Naive thymus-derived CD8-positive, alpha-beta T cell (primary cell): ENCODE measurements at regions not wholly inside any gene's neighbourhood (a gene's known extent, or its start where the extent isn't known, plus 50 kb on each side); places are given as distances from the start of the nearest gene placed in this dataset.

Source experiments
- ATAC-seq, 2 donors: fragments of 150-1000 bp; cut with Tn5 transposase in 1 of 2; sonication (Bioruptor Pico), chemical (Tn5 transposase) in 1 of 2; 1 replicate in 1 of 2; 2 replicates in 1 of 2; pipeline ENCODE4 v1.10.0; 2021; ENCODE audit warnings: mild to moderate bottlenecking in 2 of 2, moderate library complexity in 2 of 2
- POLR2A ChIA-PET: fragments of 350-600 bp; sonication (Branson Sonifier 250); formaldehyde crosslinking; loops from one replicate; lab custom pipeline; 2021; ENCODE audit warnings: antibody characterized with exemption; lab: Charles Lee
- DNase-seq, 10 donors: peaks; one replicate each; pipeline versions ENCODE4 v3.0.0 to v3.0.0-alpha.2; 2020 to 2022
- H3K27ac Mint-ChIP-seq, 10 donors: one replicate each; pipeline ENCODE4 v1.8.0; 2020 to 2022; ENCODE audit warnings: mild to moderate bottlenecking in 10 of 10, mixed read lengths in 10 of 10, moderate library complexity in 4 of 10, inconsistent platforms in 1 of 10
- H3K27me3 Mint-ChIP-seq, 5 donors: one replicate each; pipeline ENCODE4 v1.8.0; 2021 to 2022; ENCODE audit warnings: mixed read lengths in 5 of 5
- H3K36me3 Mint-ChIP-seq, 3 donors: one replicate each; pipeline ENCODE4 v1.8.0; 2020 to 2022; ENCODE audit warnings: mixed read lengths in 3 of 3, mild to moderate bottlenecking in 2 of 3, inconsistent platforms in 1 of 3
- H3K4me1 Mint-ChIP-seq, 4 donors: one replicate each; pipeline ENCODE4 v1.8.0; 2021 to 2022; ENCODE audit warnings: mixed read lengths in 4 of 4
- H3K4me3 Mint-ChIP-seq, 10 donors: one replicate each; pipeline ENCODE4 v1.8.0; 2020 to 2022; ENCODE audit warnings: mild to moderate bottlenecking in 10 of 10, mixed read lengths in 10 of 10, moderate library complexity in 6 of 10, inconsistent platforms in 1 of 10
- H3K9me3 Mint-ChIP-seq, 9 donors: one replicate each; pipeline ENCODE4 v1.8.0; 2020 to 2022; ENCODE audit warnings: mixed read lengths in 9 of 9, mild to moderate bottlenecking in 3 of 9, inconsistent platforms in 1 of 9, moderate library complexity in 1 of 9

DNA sequence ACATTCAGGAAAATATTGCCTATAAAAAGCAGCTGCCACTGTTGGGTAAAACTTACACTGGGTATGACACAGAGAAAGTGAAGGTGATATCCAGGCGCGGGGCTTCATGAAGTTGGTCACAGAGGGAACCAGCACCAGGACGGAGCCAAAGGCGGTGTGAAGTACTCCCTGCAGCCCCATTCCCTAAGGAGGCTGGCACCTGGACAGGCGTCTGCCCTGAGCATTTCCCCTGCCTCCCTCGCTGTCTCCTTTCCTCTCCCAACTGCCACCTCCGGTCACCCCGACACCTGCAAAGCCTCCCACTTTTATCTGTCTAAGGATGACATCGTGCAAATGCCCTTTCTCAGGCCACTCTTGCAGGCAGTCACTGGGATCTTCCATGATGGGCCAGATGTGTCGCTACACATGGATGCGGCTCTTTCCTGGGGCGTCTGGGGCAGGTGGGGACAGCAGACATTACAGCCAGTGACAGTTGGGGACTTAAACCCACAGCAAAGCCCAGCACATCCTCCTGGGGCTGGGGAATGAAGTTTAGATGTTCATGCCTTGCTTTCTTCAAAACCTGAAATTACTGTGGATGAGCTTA is 367.7 kb upstream of the IRX4 start:
- H3K4me3 Mint-ChIP-seq: no peak overlapping the region
- no peaks in the 10 kb centered on the region for H3K36me3 Mint-ChIP-seq
- peaks cover 0 to 5% (median 2%) of the 10 kb centered on the region in 4 donors for H3K4me1 Mint-ChIP-seq
- H3K27ac Mint-ChIP-seq: no peak overlapping the region
- peaks cover 0 to 19% (median 3%) of the 10 kb centered on the region in 5 donors for H3K27me3 Mint-ChIP-seq
- H3K9me3 Mint-ChIP-seq: peaks cover 0 to 18% (median 2%) of the 10 kb centered on the region in 9 donors
- ATAC-seq (no peak), DNase-seq (no peak)
- POLR2A ChIA-PET: no interaction called here

DNA sequence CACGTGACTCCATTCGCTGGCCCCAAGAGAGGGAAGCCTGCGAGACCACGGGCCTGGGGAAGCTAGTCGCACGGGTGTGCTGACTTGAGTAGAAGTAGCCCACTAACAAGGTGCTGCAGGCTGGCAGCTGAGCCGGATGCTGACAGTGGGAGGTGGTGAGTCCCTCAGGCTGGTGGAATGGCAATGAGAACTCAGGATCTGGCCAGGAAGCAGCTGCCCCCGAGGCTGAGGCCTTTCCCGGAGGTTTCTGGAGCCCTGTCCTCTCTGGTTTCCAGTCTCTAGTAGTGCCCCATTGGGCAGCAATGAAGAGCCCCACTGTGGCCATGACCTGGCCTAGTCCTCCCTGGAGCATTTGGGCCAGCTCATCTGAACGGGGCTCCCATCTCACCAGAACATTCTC is 366.7 kb upstream of the IRX4 start:
- Mint-ChIP-seq H3K27ac (no peak overlapping the region), H3K4me3 (no peak overlapping the region), H3K27me3 (peaks cover 0 to 24% (median 4%) of the 10 kb centered on the region in 5 donors), H3K9me3 (peaks cover 0 to 18% (median 2%) of the 10 kb centered on the region in 9 donors), H3K4me1 (peaks cover 0 to 3% (median under 1%) of the 10 kb centered on the region in 4 donors), H3K36me3 (no peaks in the 10 kb centered on the region)
- DNase-seq (no peak), ATAC-seq (no peak)
- POLR2A ChIA-PET: no interaction called here

DNA sequence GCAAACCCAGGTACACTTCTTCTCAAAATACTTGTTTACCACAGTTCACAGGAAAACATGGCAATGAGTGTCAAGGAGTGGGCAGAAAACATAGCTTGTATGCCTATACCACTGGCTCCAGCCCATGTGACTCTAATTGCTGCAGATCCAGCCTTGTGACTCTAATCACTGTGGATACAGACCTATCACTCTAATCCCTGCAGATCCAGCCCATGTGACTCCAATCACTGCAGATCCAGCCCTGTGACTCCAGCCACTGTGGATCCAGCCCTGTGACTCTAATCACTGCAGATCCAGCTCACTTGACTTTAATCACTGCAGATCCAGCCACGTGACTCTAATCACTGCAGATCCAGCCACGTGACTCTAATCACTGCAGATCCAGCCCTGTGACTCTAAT is 366.3 kb upstream of the IRX4 start:
- Mint-ChIP-seq H3K4me1 (no peaks in the 10 kb centered on the region), H3K27me3 (peaks cover 3 to 28% (median 4%) of the 10 kb centered on the region in 5 donors), H3K4me3 (no peak overlapping the region), H3K9me3 (peaks cover 0 to 18% (median 2%) of the 10 kb centered on the region in 9 donors), H3K27ac (no peak overlapping the region), H3K36me3 (no peaks in the 10 kb centered on the region)
- ATAC-seq (no peak), DNase-seq (no peak)
- POLR2A ChIA-PET: no interaction called here

DNA sequence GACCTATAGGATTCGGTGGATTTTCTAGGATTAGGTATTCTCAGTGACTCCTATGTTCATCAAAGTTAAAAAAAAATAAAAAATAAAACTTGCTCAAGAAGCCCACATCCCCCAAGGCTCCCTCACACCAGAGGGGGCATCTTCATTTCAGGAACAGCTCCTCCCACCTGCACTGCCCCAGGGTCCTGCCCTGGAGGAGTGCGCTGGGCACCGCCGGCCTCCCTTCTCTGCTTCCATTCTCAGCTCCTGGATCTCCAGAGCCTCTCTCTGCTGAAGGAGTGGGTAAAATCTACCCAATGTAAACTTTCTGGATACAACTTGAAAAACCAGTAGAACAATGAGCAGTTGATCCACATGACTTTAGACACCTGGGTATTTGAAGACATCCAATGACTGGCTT is 359.8 kb upstream of the IRX4 start:
- POLR2A ChIA-PET: no interaction called here
- no peaks in the 10 kb centered on the region for H3K4me1 Mint-ChIP-seq
- no peak for ATAC-seq
- H3K36me3 Mint-ChIP-seq: no peaks in the 10 kb centered on the region
- DNase-seq: no peak
- peaks cover 0 to 12% (median 2%) of the 10 kb centered on the region in 9 donors for H3K9me3 Mint-ChIP-seq
- no peak overlapping the region for H3K4me3 Mint-ChIP-seq
- peaks cover 4 to 17% (median 6%) of the 10 kb centered on the region in 5 donors for H3K27me3 Mint-ChIP-seq
- H3K27ac Mint-ChIP-seq: no peak overlapping the region

DNA sequence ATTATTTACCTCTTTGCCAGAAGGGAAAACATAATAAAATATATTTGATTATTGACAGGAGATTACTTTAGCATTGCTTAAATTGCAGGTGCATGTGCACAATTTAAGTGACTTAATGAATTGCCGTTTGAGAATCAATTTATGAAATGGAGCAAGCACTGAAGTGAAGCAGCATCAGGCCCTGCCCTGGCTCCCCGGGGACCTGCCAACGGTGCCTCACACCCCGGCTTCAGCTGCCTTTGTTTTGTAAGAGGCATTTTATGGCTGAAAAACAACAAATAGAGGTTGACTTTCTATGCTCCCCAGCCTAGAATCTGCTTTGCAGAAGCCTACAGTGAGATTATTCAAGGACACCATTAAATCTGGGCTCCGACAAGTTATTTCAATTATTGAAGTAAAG is 359.1 kb upstream of the IRX4 start:
- H3K4me1 Mint-ChIP-seq: no peaks in the 10 kb centered on the region
- H3K4me3 Mint-ChIP-seq: no peak overlapping the region
- no peak for ATAC-seq
- H3K36me3 Mint-ChIP-seq: peaks cover 0 to 4% (median 0%) of the 10 kb centered on the region in 3 donors
- peaks cover 6 to 17% (median 8%) of the 10 kb centered on the region in 5 donors for H3K27me3 Mint-ChIP-seq
- H3K9me3 Mint-ChIP-seq: peaks cover 0 to 12% (median 6%) of the 10 kb centered on the region in 9 donors
- H3K27ac Mint-ChIP-seq: no peak overlapping the region
- POLR2A ChIA-PET: no interaction called here
- no peak for DNase-seq

DNA sequence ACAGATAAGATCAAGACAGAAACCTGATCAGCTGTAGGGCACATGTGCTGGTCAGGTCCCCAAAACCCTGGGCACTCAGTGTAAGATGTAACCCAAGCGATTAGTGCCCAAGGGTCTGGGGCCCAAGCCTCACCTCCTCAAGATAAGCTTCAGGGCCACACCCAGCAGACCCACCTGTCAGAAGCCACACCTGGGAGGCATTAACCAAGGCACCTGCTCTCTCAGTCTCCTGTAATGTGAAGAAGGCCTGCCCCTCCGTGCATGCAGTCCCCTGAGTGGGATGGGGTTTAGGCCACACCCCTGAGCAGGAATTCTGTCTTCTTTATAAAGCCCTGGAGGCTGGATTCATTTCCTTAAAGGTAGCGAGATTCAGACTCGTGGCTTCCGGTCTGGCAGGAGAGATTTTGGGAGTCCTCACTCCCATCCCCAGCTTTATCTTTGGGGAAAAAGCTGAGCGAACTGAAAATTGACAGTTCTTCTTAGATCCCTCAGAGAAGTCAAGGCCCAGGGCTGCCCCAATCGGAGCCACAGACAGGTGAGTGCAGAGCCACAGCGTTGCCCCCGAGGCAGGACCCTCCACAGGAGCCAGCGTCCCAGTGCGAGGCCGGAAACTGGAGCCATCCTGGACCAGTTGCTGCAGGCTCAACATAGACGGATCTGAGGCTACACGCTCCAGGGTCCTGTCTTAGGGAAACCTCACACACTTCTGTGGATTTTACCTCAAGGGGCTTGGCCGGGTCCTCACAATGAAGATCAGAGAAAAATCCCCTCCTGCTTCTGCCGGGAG is 357.6 kb upstream of the IRX4 start:
- Mint-ChIP-seq H3K36me3 (peaks cover 0 to 17% (median 0%) of the 10 kb centered on the region in 3 donors), H3K27ac (no peak overlapping the region), H3K27me3 (peaks cover 8 to 25% (median 11%) of the 10 kb centered on the region in 5 donors), H3K4me3 (no peak overlapping the region), H3K9me3 (peaks cover 0 to 24% (median 14%) of the 10 kb centered on the region in 9 donors), H3K4me1 (no peaks in the 10 kb centered on the region)
- no peak for ATAC-seq
- DNase-seq: no peak
- POLR2A ChIA-PET: no interaction called here

DNA sequence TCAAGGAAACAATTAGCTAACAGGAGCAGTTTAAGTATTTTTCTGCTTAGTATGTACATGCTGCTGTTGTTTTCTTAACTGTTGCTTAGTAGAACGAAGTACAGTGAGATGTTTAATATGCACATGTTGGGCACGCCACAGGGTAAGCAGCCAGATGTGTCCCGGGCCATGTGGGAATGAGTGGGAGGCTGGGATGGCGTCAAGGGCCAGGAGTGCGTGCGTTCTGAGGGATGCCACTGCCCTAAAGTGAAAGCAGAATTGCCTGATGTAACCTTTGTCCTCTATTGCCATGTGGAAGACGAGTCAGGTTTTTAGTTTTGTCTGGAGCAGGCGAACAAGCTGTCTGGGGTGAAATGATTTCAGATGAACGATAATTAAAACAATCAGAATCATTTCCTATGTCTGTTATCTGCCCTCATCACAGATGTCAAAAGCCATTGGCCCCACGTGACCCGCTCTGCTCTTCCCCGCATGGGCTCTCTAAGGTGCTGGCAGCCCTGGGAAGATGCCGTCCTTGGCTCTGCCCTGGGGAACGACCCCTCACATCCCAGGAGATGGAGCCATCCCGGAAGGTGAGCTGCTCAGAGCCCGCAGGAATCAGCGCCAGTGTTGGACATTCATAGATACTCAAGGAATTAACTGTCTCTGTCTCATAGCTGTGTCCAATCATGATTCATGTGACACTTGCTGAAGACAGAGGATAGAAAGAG is 356.6 kb upstream of the IRX4 start:
- POLR2A ChIA-PET: no interaction called here
- no peaks in the 10 kb centered on the region for H3K4me1 Mint-ChIP-seq
- no peak for DNase-seq
- peaks cover 7 to 25% (median 11%) of the 10 kb centered on the region in 5 donors for H3K27me3 Mint-ChIP-seq
- no peak overlapping the region for H3K4me3 Mint-ChIP-seq
- no peak for ATAC-seq
- peaks cover 7 to 33% (median 20%) of the 10 kb centered on the region in 9 donors for H3K9me3 Mint-ChIP-seq
- H3K36me3 Mint-ChIP-seq: peaks cover 0 to 26% (median 0%) of the 10 kb centered on the region in 3 donors
- H3K27ac Mint-ChIP-seq: no peak overlapping the region

DNA sequence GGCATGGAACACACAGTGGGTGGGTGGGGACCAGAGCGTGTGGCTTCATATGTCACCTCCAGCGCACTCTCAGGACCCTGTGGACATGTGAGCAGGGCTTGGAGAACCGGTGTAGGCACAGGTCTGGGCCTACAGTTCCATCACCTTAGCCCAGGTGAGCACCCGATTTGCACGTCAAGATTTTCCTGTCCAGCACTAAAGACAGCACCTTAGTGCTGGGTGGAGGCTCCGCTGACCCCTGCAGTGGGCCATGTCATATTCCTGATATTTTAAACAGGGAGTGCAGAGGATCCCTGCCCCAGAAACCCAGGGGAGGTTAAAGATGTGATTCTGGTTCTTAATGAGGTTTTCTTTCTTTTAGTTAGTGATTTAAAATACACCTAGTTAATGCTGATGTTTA is 356.0 kb upstream of the IRX4 start:
- H3K27me3 Mint-ChIP-seq: peaks cover 2 to 27% (median 11%) of the 10 kb centered on the region in 5 donors
- POLR2A ChIA-PET: no interaction called here
- H3K4me3 Mint-ChIP-seq: no peak overlapping the region
- no peaks in the 10 kb centered on the region for H3K4me1 Mint-ChIP-seq
- no peak for ATAC-seq
- peaks cover 0 to 27% (median 4%) of the 10 kb centered on the region in 3 donors for H3K36me3 Mint-ChIP-seq
- H3K27ac Mint-ChIP-seq: no peak overlapping the region
- H3K9me3 Mint-ChIP-seq: peaks cover 11 to 39% (median 24%) of the 10 kb centered on the region in 9 donors
- DNase-seq: no peak

DNA sequence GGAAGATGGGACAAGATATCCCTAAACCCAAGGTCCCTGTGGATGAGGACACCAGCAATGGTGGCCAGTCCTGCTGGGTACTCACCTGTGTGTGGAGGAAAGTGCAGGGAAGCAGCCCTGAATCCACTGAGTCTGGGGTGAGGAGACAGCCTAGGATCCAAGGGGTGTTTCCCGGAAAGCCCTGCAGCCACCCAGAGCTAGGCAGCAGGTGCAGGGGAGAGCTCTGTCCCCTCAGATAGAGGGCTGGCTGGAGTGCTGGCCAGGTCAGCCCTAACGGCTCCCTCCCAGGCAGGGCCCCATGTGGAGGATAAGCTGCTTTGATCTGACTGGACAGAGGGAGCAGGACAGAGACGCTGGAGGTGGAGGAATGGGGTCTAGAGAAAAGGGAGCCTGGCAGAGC is 344.7 kb upstream of the IRX4 start:
- H3K27me3 Mint-ChIP-seq: peaks cover 4 to 15% (median 5%) of the 10 kb centered on the region in 5 donors
- no peak overlapping the region for H3K4me3 Mint-ChIP-seq
- no peaks in the 10 kb centered on the region for H3K4me1 Mint-ChIP-seq
- H3K36me3 Mint-ChIP-seq: no peaks in the 10 kb centered on the region
- DNase-seq (no peak), ATAC-seq (no peak)
- no peak overlapping the region for H3K27ac Mint-ChIP-seq
- POLR2A ChIA-PET: no interaction called here
- H3K9me3 Mint-ChIP-seq: peaks cover 0 to 3% (median 0%) of the 10 kb centered on the region in 9 donors

DNA sequence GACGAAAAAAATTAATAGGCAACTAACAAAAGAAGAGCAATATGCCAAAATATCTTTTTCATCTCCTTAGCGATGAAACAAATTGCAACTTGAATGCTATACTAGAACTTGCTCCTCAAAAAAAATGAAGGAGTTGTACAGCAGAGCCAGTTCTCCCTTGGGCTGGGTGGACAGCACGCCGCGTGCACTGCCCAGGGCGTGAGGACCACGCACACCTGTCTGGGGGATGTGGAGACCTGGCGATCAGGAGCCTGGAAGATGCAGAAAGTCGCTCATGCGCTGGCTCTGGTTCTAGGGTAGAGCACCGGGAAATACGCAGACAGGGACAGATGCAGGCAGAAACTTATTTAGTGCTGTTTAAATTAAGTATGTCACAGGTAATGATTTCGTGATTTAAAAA is 342.0 kb upstream of the IRX4 start:
- POLR2A ChIA-PET: no interaction called here
- peaks cover 0 to 3% (median 0%) of the 10 kb centered on the region in 9 donors for H3K9me3 Mint-ChIP-seq
- H3K36me3 Mint-ChIP-seq: no peaks in the 10 kb centered on the region
- DNase-seq (no peak), ATAC-seq (no peak)
- H3K27ac Mint-ChIP-seq: no peak overlapping the region
- H3K27me3 Mint-ChIP-seq: peaks cover 0 to 12% (median 3%) of the 10 kb centered on the region in 5 donors
- no peak overlapping the region for H3K4me3 Mint-ChIP-seq
- no peaks in the 10 kb centered on the region for H3K4me1 Mint-ChIP-seq

DNA sequence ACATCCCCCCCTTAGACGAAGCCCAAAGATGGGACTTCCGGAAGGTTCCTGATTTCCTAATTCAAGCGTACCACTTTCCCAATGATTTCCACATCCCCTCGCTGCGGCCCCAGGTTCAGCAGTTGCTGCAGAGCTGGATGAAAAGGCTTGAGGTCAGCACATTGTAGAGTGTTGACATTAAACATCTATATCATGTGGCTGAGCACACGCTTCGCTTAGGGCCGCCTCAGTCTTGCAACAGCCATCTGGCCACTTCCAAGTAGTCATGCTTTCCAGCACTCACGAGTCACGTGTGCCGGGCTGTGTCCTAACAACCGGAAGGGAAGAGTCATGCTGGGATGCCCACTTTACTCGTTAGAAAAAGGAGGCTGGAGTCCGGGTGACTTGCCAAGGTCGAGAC is 340.6 kb upstream of the IRX4 start:
- DNase-seq (no peak), ATAC-seq (no peak)
- Mint-ChIP-seq H3K36me3 (no peaks in the 10 kb centered on the region), H3K27me3 (peaks cover 0 to 22% (median 5%) of the 10 kb centered on the region in 5 donors), H3K4me3 (no peak overlapping the region), H3K9me3 (peaks cover 0 to 12% (median 0%) of the 10 kb centered on the region in 9 donors), H3K27ac (no peak overlapping the region), H3K4me1 (no peaks in the 10 kb centered on the region)
- POLR2A ChIA-PET: no interaction called here

DNA sequence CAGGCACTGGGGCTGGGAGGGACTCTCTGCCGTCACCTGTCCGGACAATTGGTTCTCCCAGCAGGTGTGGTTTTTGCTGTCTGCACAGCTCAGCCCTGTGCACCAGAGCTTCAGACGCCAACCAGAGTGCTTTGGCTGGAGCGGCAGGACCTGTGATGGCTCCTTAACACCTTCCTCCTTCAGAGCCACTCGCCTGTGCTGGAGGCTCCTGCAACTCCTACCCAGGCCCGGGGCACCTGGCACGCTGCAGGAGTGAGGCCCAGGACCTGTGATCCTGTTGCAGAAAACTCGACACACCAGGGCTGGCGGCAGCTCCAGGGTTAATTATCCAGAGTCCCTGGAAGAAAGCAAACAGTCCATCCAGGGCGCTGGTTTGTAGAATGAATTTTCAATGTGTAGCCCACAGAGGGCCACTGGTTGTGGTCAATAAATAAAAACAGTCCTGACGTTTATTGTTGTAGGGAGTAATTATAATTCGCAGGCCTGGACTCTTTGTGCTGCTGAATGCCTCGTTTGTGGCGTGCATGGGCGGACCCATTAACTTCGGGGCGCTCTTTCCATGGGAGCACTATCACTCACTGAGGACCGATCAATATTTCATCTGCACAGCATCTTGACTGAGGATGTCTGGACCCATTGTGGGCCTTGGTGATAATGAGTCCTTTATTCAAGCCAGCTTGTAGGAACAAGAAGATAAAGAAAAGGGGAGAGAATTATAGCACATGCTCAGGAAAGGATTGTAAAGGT is 339.7 kb upstream of the IRX4 start:
- Mint-ChIP-seq H3K36me3 (no peaks in the 10 kb centered on the region), H3K27ac (no peak overlapping the region)
- POLR2A ChIA-PET: no interaction called here

More for the DNA sequence above, 339.7 kb upstream of the IRX4 start:
- peaks cover 0 to 18% (median 5%) of the 10 kb centered on the region in 5 donors for H3K27me3 Mint-ChIP-seq
- H3K4me1 Mint-ChIP-seq: no peaks in the 10 kb centered on the region
- H3K9me3 Mint-ChIP-seq: peaks cover 0 to 12% (median 0%) of the 10 kb centered on the region in 9 donors
- DNase-seq (no peak), ATAC-seq (no peak)
- no peak overlapping the region for H3K4me3 Mint-ChIP-seq
